GM12878 (cell line): ENCODE measurements at regions not wholly inside any gene's neighbourhood (a gene's known extent, or its start where the extent isn't known, plus 50 kb on each side); places are given as distances from the start of the nearest gene placed in this dataset.

Experiments used
- ATAC-seq: fragments of 200-7000 bp; cut with Tn5 transposase; 3 replicates; pipeline ENCODE4 v1.9.1; 2020; ENCODE audit warnings: mild to moderate bottlenecking, moderate library complexity
- BruUV-seq: library from RNA; stranded (reverse); fragments of 400-500 nt; replicated peaks from 2 replicates; lab custom pipeline; 2021; lab: Mats Ljungman, UMichigan
- CTCF ChIA-PET: fragments of 300-600 bp; sonication (Branson Sonifier 250); formaldehyde crosslinking; extraction: SDS; loops from one replicate; lab custom pipeline; 2021; ENCODE audit warnings: inconsistent platforms; lab: Yijun Ruan, JAX
- POLR2A ChIA-PET: fragments of 350-600 bp; formaldehyde crosslinking; extraction: SDS; loops from one replicate; lab custom pipeline; 2021; ENCODE audit warnings: inconsistent platforms; lab: Charles Lee
- RAD21 ChIA-PET: fragments of 300-600 bp; sonication (Branson Sonifier 250); formaldehyde crosslinking; loops from one replicate; lab custom pipeline; 2023; ENCODE audit warnings: antibody characterized with exemption; ENCODE audit not compliant: unreplicated experiment; lab: Charles Lee
- SMC1A ChIA-PET: fragments of 300-600 bp; sonication (Branson Sonifier 250); formaldehyde crosslinking; loops from one replicate; lab custom pipeline; 2023; ENCODE audit not compliant: unreplicated experiment, uncharacterized antibody; lab: Charles Lee
- DNase-seq: peaks from one replicate; pipeline ENCODE4 v3.0.0-alpha.2; 2011; ENCODE audit warnings: low read depth, low spot score
- FAIRE-seq: peaks from 3 replicates; lab custom pipeline; 2011; peaks lifted over from hg19 to GRCh38; lab: Jason Lieb, UNC
- H2AFZ ChIP-seq: 2 replicates; pipeline ENCODE4 v1.6.0; 2011; ENCODE audit warnings: low read depth, low read length, control low read depth; ENCODE audit not compliant: control insufficient read depth
- H3K27ac ChIP-seq: 2 replicates; pipeline ENCODE4 v1.5.1; 2011; ENCODE audit warnings: control low read depth; ENCODE audit not compliant: control insufficient read depth, insufficient read depth
- H3K27me3 ChIP-seq, 2 experiments: replicated peaks in 1 of 2; 2 replicates each; pipeline versions ENCODE4 v1.6.0 to v1.6.1; 2011; ENCODE audit warnings: low read length in 1 of 2; ENCODE audit not compliant: control insufficient read depth in 2 of 2, insufficient read depth in 2 of 2
- H3K36me3 ChIP-seq, 2 experiments: 2 replicates each; pipeline ENCODE4 v1.5.1; 2011; ENCODE audit warnings: low read length in 1 of 2; ENCODE audit not compliant: control insufficient read depth in 2 of 2, insufficient read depth in 2 of 2
- H3K4me1 ChIP-seq: 2 replicates; pipeline ENCODE4 v1.6.1; 2011; ENCODE audit warnings: mild to moderate bottlenecking, low read length, moderate library complexity, mixed read lengths; ENCODE audit not compliant: control insufficient read depth, insufficient read depth
- H3K4me2 ChIP-seq: 2 replicates; pipeline ENCODE4 v1.6.0; 2011; ENCODE audit warnings: control low read depth; ENCODE audit not compliant: control insufficient read depth, insufficient read depth
- H3K4me3 ChIP-seq: fragments of 200-600 bp; sonication (generic); 2 replicates; pipeline ENCODE4 v1.5.1; 2016
- H3K79me2 ChIP-seq: 2 replicates; pipeline ENCODE4 v1.6.0; 2011; ENCODE audit warnings: low read length; ENCODE audit not compliant: control insufficient read depth, insufficient read depth
- H3K9ac ChIP-seq: 2 replicates; pipeline ENCODE4 v1.8.0; 2011; ENCODE audit warnings: low read length, control low read depth, mixed read lengths; ENCODE audit not compliant: control insufficient read depth, insufficient read depth
- H3K9me3 ChIP-seq: replicated peaks from 3 replicates; pipeline ENCODE4 v1.5.1; 2011; ENCODE audit warnings: mild to moderate bottlenecking, low read length; ENCODE audit not compliant: control insufficient read depth, insufficient read depth
- H4K20me1 ChIP-seq: 2 replicates; pipeline ENCODE4 v1.6.0; 2011; ENCODE audit not compliant: control insufficient read depth, insufficient read depth
- ATF7 ChIP-seq: fragments of 450-650 bp; IDR thresholded peaks from 2 replicates; pipeline ENCODE4 v1.6.1; 2016; ENCODE audit warnings: low read depth, mild to moderate bottlenecking
- BCLAF1 ChIP-seq: fragments of 450-650 bp; IDR thresholded peaks from 2 replicates; pipeline ENCODE4 v1.6.1; 2017; ENCODE audit warnings: antibody characterized with exemption, mild to moderate bottlenecking, moderate library complexity
- BRCA1 ChIP-seq: IDR thresholded peaks from 2 replicates; pipeline ENCODE4 v1.6.1; 2011; ENCODE audit warnings: low read depth, low read length, improper control_type of control experiment
- CBX3 ChIP-seq: fragments of 200-600 bp; sonication (generic); IDR thresholded peaks from 2 replicates; pipeline ENCODE4 v1.6.1; 2016; ENCODE audit warnings: low read depth, borderline replicate concordance
- CEBPB ChIP-seq, 2 experiments: fragments of 150-350 bp in 1 of 2; IDR thresholded peaks; 2 replicates each; pipeline ENCODE4 v1.6.1; 2012 to 2014; ENCODE audit warnings: low read depth in 2 of 2, low read length in 2 of 2, borderline replicate concordance in 1 of 2, inconsistent platforms in 1 of 2
- DPF2 ChIP-seq: fragments of 450-650 bp; IDR thresholded peaks from 2 replicates; pipeline ENCODE4 v1.6.1; 2017; ENCODE audit warnings: mild to moderate bottlenecking
- EED ChIP-seq: sonication (generic); IDR thresholded peaks from 2 replicates; pipeline ENCODE4 v1.6.1; 2016; ENCODE audit warnings: antibody characterized with exemption, low read depth
- FOS ChIP-seq: IDR thresholded peaks from 3 replicates; pipeline ENCODE4 v1.6.1; 2011; ENCODE audit warnings: borderline replicate concordance; ENCODE audit not compliant: insufficient read length; ENCODE audit errors: extremely low read depth
- HDAC6 ChIP-seq: fragments of 200-600 bp; sonication (generic); IDR thresholded peaks from one replicate; pipeline ENCODE4 v1.8.0; 2017; ENCODE audit warnings: antibody characterized with exemption; ENCODE audit not compliant: unreplicated experiment
- IRF3 ChIP-seq: fragments of 450-650 bp; IDR thresholded peaks from 2 replicates; pipeline ENCODE4 v1.6.1; 2014; ENCODE audit warnings: mild to moderate bottlenecking
- NBN ChIP-seq: fragments of 450-650 bp; IDR thresholded peaks from 2 replicates; pipeline ENCODE4 v1.6.1; 2016
- NFXL1 ChIP-seq: fragments of 450-650 bp; IDR thresholded peaks from 2 replicates; pipeline ENCODE4 v1.6.1; 2017; ENCODE audit warnings: antibody characterized with exemption, mild to moderate bottlenecking, borderline replicate concordance
- NRF1 ChIP-seq: conservative IDR thresholded peaks from 2 replicates; pipeline ENCODE4 v1.6.1; 2011; ENCODE audit warnings: mild to moderate bottlenecking, low read depth, low read length, improper control_type of control experiment
- POU2F2 ChIP-seq: IDR thresholded peaks from 3 replicates; pipeline ENCODE4 v1.6.1; 2011; ENCODE audit warnings: low read depth, mild to moderate bottlenecking, low read length, borderline replicate concordance
- RFX5 ChIP-seq: IDR thresholded peaks from 2 replicates; pipeline ENCODE4 v1.6.1; 2011; ENCODE audit warnings: low read depth, low read length, improper control_type of control experiment
- SMAD1 ChIP-seq: fragments of 450-650 bp; IDR thresholded peaks from 2 replicates; pipeline ENCODE4 v1.6.1; 2018; ENCODE audit warnings: mild to moderate bottlenecking, low read depth; ENCODE audit not compliant: partially characterized antibody
- SRF ChIP-seq, 2 experiments: IDR thresholded peaks; 2 replicates each; pipeline ENCODE4 v1.6.1; 2011; ENCODE audit warnings: low read depth in 2 of 2, low read length in 2 of 2, mild to moderate bottlenecking in 1 of 2, moderate library complexity in 1 of 2
- USF1 ChIP-seq: IDR thresholded peaks from 2 replicates; pipeline ENCODE4 v1.6.1; 2011; ENCODE audit warnings: borderline replicate concordance, low read depth, mild to moderate bottlenecking, moderate library complexity, mixed read lengths, low read length; ENCODE audit not compliant: insufficient read depth; ENCODE audit errors: extremely low read length
- WGBS: methylation state at CpG from one replicate; pipeline ENCODE4 v1.1.6; 2016; ENCODE audit warnings: low lambda C conversion rate; ENCODE audit not compliant: insufficient replicate concordance, insufficient coverage; ENCODE audit errors: missing lambda C conversion rate; 5-methylcytosine and 5-hydroxymethylcytosine counted together
- in situ Hi-C: fragments of 300-500 bp; cut with MboI; formaldehyde crosslinking; loops from 9 replicates; pipeline ENCODE4 v1.14.3; 2018; ENCODE audit warnings: mixed read lengths
- intact Hi-C: fragments of 100-400 bp; cut with micrococcal nuclease; formaldehyde crosslinking; loops from one replicate; pipeline ENCODE4 v1.14.2; 2022; ENCODE audit not compliant: unreplicated experiment

- Histone ChIP-seq H3K4me2 (no peak overlapping the region), H3K27ac (no peak overlapping the region), H3K4me1 (no peaks in the 10 kb centered on the region), H3K79me2 (no peaks in the 10 kb centered on the region), H3K9ac (no peak overlapping the region), H2AFZ (no peak overlapping the region), H3K9me3 (no peaks in the 10 kb centered on the region), H3K36me3 (no peaks in the 10 kb centered on the region), H4K20me1 (no peaks in the 10 kb centered on the region), H3K4me3 (no peak overlapping the region), H3K27me3 (no peaks in the 10 kb centered on the region)
- ChIA-PET POLR2A (no interaction called here), SMC1A (interaction anchor here (1.2 to 2.2 kb wide), 6 partner anchors 9 to 137 kb away, joined by 3 to 9 read pairs (median 5); no protein-coding TSS in a partner anchor), RAD21 (no interaction called here), CTCF (interaction anchor here (0.7 to 0.8 kb wide), 2 partner anchors 13 to 21 kb away, joined by 3 read pairs; no protein-coding TSS in a partner anchor)
- in situ Hi-C loops: no loop called here
- intact Hi-C loops: no loop called here
- ATAC-seq (no peak), DNase-seq (no peak), FAIRE-seq (no peak)
- WGBS: 84% methylated on average over 10 of the region's 10 CpGs
- TF ChIP-seq NFXL1 (no peak), SMAD1 (no peak), NRF1 (no peak), SRF (IDR thresholded peaks at IDR 0.05; ENCODE audit: low read depth in 2 of 2, low read length in 2 of 2) (no peak), FOS (no peak), HDAC6 (no peak), CBX3 (no peak), BRCA1 (no peak), CEBPB (IDR thresholded peaks at IDR 0.05; ENCODE audit: borderline replicate concordance in 1 of 2, low read depth in 2 of 2, low read length in 2 of 2) (no peak), POU2F2 (no peak), USF1 (no peak), RFX5 (no peak), EED (no peak), DPF2 (no peak), BCLAF1 (no peak), NBN (no peak), IRF3 (no peak), ATF7 (no peak)
- BruUV-seq: no TSS peak
Measured at GRCh38 chr12:46523863-46524770, 151.5 kb upstream of the SLC38A2 start.
